ENCODE measurements at regions not wholly inside any gene's neighbourhood (a gene's known extent, or its start where the extent isn't known, plus 50 kb on each side); places are given as distances from the start of the nearest gene placed in this dataset.
A peak's percentile ranks its signal among the peaks of the same experiment; 100 is the strongest.

- no peak for TF ChIP-seq POLR2A (IDR thresholded peaks at IDR 0.05)
- TF ChIP-seq CTCF (IDR thresholded peaks at IDR 0.05): no peak
- intact Hi-C loops (cut with DNase I): no loop called here
- no peak overlapping the region for H3K27ac ChIP-seq
- H3K36me3 ChIP-seq: no peaks in the 10 kb centered on the region
- H3K9me3 ChIP-seq: no peaks in the 10 kb centered on the region
- H3K27me3 ChIP-seq: no peaks in the 10 kb centered on the region
- no peak for DNase-seq
- no peaks in the 10 kb centered on the region for H3K4me1 ChIP-seq
- H3K4me3 ChIP-seq (replicated peaks in 1 of 3): no peak overlapping the region
Observed at GRCh38 chr3:164390046-164390445, 688.2 kb downstream of the SI start.

DNA sequence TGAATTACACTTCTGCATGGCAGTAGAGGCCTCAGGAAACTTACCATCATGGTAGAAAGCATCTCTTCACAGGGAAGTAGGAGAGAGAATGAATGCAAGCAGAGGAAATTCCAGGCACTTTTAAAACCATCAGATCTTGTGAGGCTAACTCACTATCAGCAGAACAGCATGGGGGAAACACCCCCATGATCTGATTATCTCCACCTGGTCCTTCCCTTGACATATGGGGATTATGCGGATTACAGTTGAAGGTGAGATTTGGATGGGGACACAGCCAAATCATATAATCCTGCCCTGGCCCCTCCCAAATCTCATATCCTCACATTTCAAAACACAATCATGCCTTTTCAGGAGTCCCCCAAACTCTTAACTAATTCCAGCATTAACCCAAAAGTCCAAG, 691.1 kb downstream of the SI start:
- no peaks in the 10 kb centered on the region for H3K4me1 ChIP-seq
- intact Hi-C loops (cut with DNase I): no loop called here
- DNase-seq: no peak
- no peaks in the 10 kb centered on the region for H3K9me3 ChIP-seq
- TF ChIP-seq CTCF (IDR thresholded peaks at IDR 0.05) (no peak), POLR2A (IDR thresholded peaks at IDR 0.05) (no peak)
- WGBS, 2 donors: 91 to 96% methylated on average over 1 of the region's 1 CpG
- no peaks in the 10 kb centered on the region for H3K36me3 ChIP-seq
- no peak overlapping the region for H3K27ac ChIP-seq
- no peak overlapping the region for H3K4me3 ChIP-seq (replicated peaks in 1 of 3)
- no peaks in the 10 kb centered on the region for H3K27me3 ChIP-seq

- Histone ChIP-seq H3K27ac (no peak overlapping the region), H3K36me3 (no peaks in the 10 kb centered on the region), H3K9me3 (no peaks in the 10 kb centered on the region), H3K4me1 (no peaks in the 10 kb centered on the region), H3K27me3 (no peaks in the 10 kb centered on the region), H3K4me3 (replicated peaks in 1 of 3) (no peak overlapping the region)
- intact Hi-C loops (cut with DNase I): no loop called here
- TF ChIP-seq POLR2A (IDR thresholded peaks at IDR 0.05) (no peak), CTCF (IDR thresholded peaks at IDR 0.05) (no peak)
- WGBS, 2 donors: 92 to 94% methylated on average over 3 of the region's 3 CpGs
- DNase-seq: no peak
Observed at GRCh38 chr3:164380156-164380555, 698.1 kb downstream of the SI start.

- Histone ChIP-seq H3K9me3 (no peaks in the 10 kb centered on the region), H3K4me3 (replicated peaks in 1 of 3) (no peak overlapping the region), H3K27me3 (no peaks in the 10 kb centered on the region), H3K36me3 (no peaks in the 10 kb centered on the region), H3K4me1 (no peaks in the 10 kb centered on the region), H3K27ac (no peak overlapping the region)
- no peak for DNase-seq
- intact Hi-C loops (cut with DNase I): no loop called here
- no peak for TF ChIP-seq POLR2A (IDR thresholded peaks at IDR 0.05)
- 59 to 76% methylated on average over 2 of the region's 2 CpGs for WGBS, 2 donors
Observed at GRCh38 chr3:164377466-164377865, 700.8 kb downstream of the SI start.

DNA sequence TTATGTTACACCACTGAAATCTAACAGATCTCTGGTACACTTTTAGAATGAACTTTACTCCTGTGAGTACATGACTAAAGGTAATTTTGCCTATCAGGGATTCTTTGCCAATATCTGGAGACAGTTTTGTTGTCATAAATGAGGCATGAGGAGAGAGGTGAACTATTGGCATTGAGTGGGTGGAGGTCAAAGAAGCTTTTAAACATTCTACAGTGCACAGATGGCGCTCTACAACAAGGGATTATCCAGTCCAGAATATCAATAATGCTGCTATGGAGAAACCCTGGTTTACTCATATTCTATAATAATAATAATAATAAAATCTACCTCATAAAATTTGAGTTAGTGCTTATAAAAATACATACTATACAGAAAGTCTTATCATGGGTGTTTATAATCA, 702.3 kb downstream of the SI start:
- H3K27me3 ChIP-seq: no peaks in the 10 kb centered on the region
- 95 to 97% methylated on average over 1 of the region's 1 CpG for WGBS, 2 donors
- H3K36me3 ChIP-seq: no peaks in the 10 kb centered on the region
- intact Hi-C loops (cut with DNase I): no loop called here
- H3K9me3 ChIP-seq: no peaks in the 10 kb centered on the region
- H3K4me1 ChIP-seq: no peaks in the 10 kb centered on the region
- no peak for TF ChIP-seq POLR2A (IDR thresholded peaks at IDR 0.05)
- peak in 1 of 6 experiments; percentile 15 for TF ChIP-seq CTCF (IDR thresholded peaks at IDR 0.05)
- H3K4me3 ChIP-seq (replicated peaks in 1 of 3): no peak overlapping the region
- no peak for DNase-seq
- no peak overlapping the region for H3K27ac ChIP-seq

- Histone ChIP-seq H3K27me3 (no peaks in the 10 kb centered on the region), H3K4me1 (no peaks in the 10 kb centered on the region), H3K27ac (no peak overlapping the region), H3K9me3 (no peaks in the 10 kb centered on the region), H3K36me3 (no peaks in the 10 kb centered on the region), H3K4me3 (replicated peaks in 1 of 3) (no peak overlapping the region)
- TF ChIP-seq CTCF (IDR thresholded peaks at IDR 0.05) (no peak), POLR2A (IDR thresholded peaks at IDR 0.05) (no peak)
- 43 to 93% methylated on average over 1 of the region's 1 CpG for WGBS, 2 donors
- no peak for DNase-seq
- intact Hi-C loops (cut with DNase I): no loop called here
Observed at GRCh38 chr3:164375538-164375937, 702.8 kb downstream of the SI start.
